H1 (cell line): ENCODE measurements at regions not wholly inside any gene's neighbourhood (a gene's known extent, or its start where the extent isn't known, plus 50 kb on each side); places are given as distances from the start of the nearest gene placed in this dataset.

Source experiments
- ASH2L ChIP-seq: fragments of 200-600, 300-600 bp; sonication (generic); IDR thresholded peaks from one replicate; pipeline ENCODE4 v1.7.1; 2017; ENCODE audit warnings: low read length
- ATF2 ChIP-seq: IDR thresholded peaks from 2 replicates; pipeline ENCODE4 v1.6.1; 2012; ENCODE audit warnings: low read length, inconsistent platforms
- BACH1 ChIP-seq: IDR thresholded peaks from 2 replicates; pipeline ENCODE4 v1.6.1; 2012; ENCODE audit warnings: low read length, improper control_type of control experiment
- BCL11A ChIP-seq, 2 experiments: IDR thresholded peaks; one replicate each; pipeline ENCODE4 v1.6.1; 2011; ENCODE audit warnings: low read depth in 2 of 2, low read length in 2 of 2, mild to moderate bottlenecking in 2 of 2
- CBX8 ChIP-seq: fragments of 300-800, 300-1000 bp; sonication (generic); IDR thresholded peaks from 2 replicates; pipeline ENCODE4 v1.7.1; 2016; ENCODE audit warnings: low read depth, low read length, borderline replicate concordance
- CHD1 ChIP-seq: IDR thresholded peaks from 2 replicates; pipeline ENCODE4 v1.6.1; 2012; ENCODE audit warnings: low read depth, low read length, improper control_type of control experiment
- CREB1 ChIP-seq: IDR thresholded peaks from 2 replicates; pipeline ENCODE4 v1.6.1; 2012; ENCODE audit warnings: inconsistent platforms
- CTCF ChIP-seq, 3 experiments: IDR thresholded peaks; 1 replicate in 2 of 3; 2 replicates in 1 of 3; pipeline versions ENCODE4 v1.5.1 to v1.6.1; 2011; ENCODE audit warnings: low read length in 3 of 3, mild to moderate bottlenecking in 3 of 3, inconsistent platforms in 2 of 3, low read depth in 1 of 3, moderate library complexity in 1 of 3; ENCODE audit not compliant: insufficient read depth in 1 of 3; ENCODE audit errors: control extremely low read depth in 1 of 3
- EP300 ChIP-seq, 2 experiments: IDR thresholded peaks; 1 replicate in 1 of 2; 2 replicates in 1 of 2; pipeline ENCODE4 v1.6.1; 2011 to 2012; ENCODE audit warnings: low read depth in 2 of 2, low read length in 2 of 2, mild to moderate bottlenecking in 2 of 2, borderline replicate concordance in 1 of 2, inconsistent platforms in 1 of 2, moderate library complexity in 1 of 2
- FOSL1 ChIP-seq: IDR thresholded peaks from 2 replicates; pipeline ENCODE4 v1.6.1; 2011; ENCODE audit warnings: mild to moderate bottlenecking, low read depth, low read length, moderate library complexity; ENCODE audit not compliant: insufficient read depth
- HDAC6 ChIP-seq: IDR thresholded peaks from one replicate; pipeline ENCODE4 v1.7.1; 2012; ENCODE audit warnings: low read depth, mild to moderate bottlenecking, inconsistent platforms, low read length, moderate library complexity
- KDM5A ChIP-seq: fragments of 200-600 bp; IDR thresholded peaks from 2 replicates; pipeline ENCODE4 v1.7.1; 2012; ENCODE audit warnings: mild to moderate bottlenecking, low read length, inconsistent platforms, mixed read lengths
- MAX ChIP-seq: IDR thresholded peaks from 2 replicates; pipeline ENCODE4 v1.6.1; 2012; ENCODE audit warnings: inconsistent platforms
- POLR2A ChIP-seq, 2 experiments: IDR thresholded peaks; 1 replicate in 1 of 2; 2 replicates in 1 of 2; pipeline ENCODE4 v1.6.1; 2011; ENCODE audit warnings: low read depth in 2 of 2, low read length in 2 of 2, mild to moderate bottlenecking in 2 of 2; ENCODE audit errors: control extremely low read depth in 1 of 2
- POU5F1 ChIP-seq: IDR thresholded peaks from 2 replicates; pipeline ENCODE4 v1.6.1; 2011; ENCODE audit warnings: low read depth, mild to moderate bottlenecking, low read length, moderate library complexity
- RBBP5 ChIP-seq: IDR thresholded peaks from 2 replicates; pipeline ENCODE4 v1.7.1; 2012; ENCODE audit warnings: low read depth, mild to moderate bottlenecking, inconsistent platforms, low read length, moderate library complexity, borderline replicate concordance
- RNF2 ChIP-seq: fragments of 200-900, 300-1000 bp; sonication (generic); IDR thresholded peaks from 2 replicates; pipeline ENCODE4 v1.7.1; 2016; ENCODE audit warnings: borderline replicate concordance, low read depth, mild to moderate bottlenecking, antibody characterized with exemption, low read length; ENCODE audit not compliant: poor library complexity, severe bottlenecking; ENCODE audit errors: missing control alignments
- SIX5 ChIP-seq: IDR thresholded peaks from 2 replicates; pipeline ENCODE4 v1.6.1; 2011; ENCODE audit warnings: mild to moderate bottlenecking, low read depth, low read length
- SP2 ChIP-seq: IDR thresholded peaks from 2 replicates; pipeline ENCODE4 v1.6.1; 2012; ENCODE audit warnings: mild to moderate bottlenecking, low read length, inconsistent platforms
- SRF ChIP-seq: IDR thresholded peaks from 2 replicates; pipeline ENCODE4 v1.6.1; 2011; ENCODE audit warnings: mild to moderate bottlenecking, low read depth, low read length, moderate library complexity
- TAF1 ChIP-seq: IDR thresholded peaks from 2 replicates; pipeline ENCODE4 v1.6.1; 2011; ENCODE audit warnings: mild to moderate bottlenecking, low read depth, low read length
- TEAD4 ChIP-seq: IDR thresholded peaks from 2 replicates; pipeline ENCODE4 v1.6.1; 2012; ENCODE audit warnings: low read depth, low read length, inconsistent platforms, mixed read lengths
- YY1 ChIP-seq: IDR thresholded peaks from 2 replicates; pipeline ENCODE4 v1.6.1; 2011; ENCODE audit warnings: low read depth, mild to moderate bottlenecking, low read length
- ZNF274 ChIP-seq: IDR thresholded peaks from 2 replicates; pipeline ENCODE4 v1.7.0; 2012; ENCODE audit warnings: low read length, borderline replicate concordance; ENCODE audit errors: extremely low read depth

- TF ChIP-seq BACH1 (no peak), ZNF274 (no peak), CBX8 (no peak), FOSL1 (no peak), TEAD4 (no peak), SP2 (no peak), RNF2 (no peak), CTCF (IDR thresholded peaks at IDR 0.05; ENCODE audit: control extremely low read depth in 1 of 3, insufficient read depth in 1 of 3, low read depth in 1 of 3, low read length in 3 of 3) (no peak), SIX5 (no peak), EP300 (IDR thresholded peaks at IDR 0.05; ENCODE audit: borderline replicate concordance in 1 of 2, low read depth in 2 of 2, low read length in 2 of 2) (no peak), SRF (no peak), POLR2A (IDR thresholded peaks at IDR 0.05; ENCODE audit: control extremely low read depth in 1 of 2, low read depth in 2 of 2, low read length in 2 of 2) (no peak), YY1 (no peak), ASH2L (no peak), RBBP5 (no peak), KDM5A (no peak), CREB1 (no peak), TAF1 (no peak), POU5F1 (no peak), CHD1 (no peak), MAX (peak; percentile 90), ATF2 (no peak), HDAC6 (no peak), BCL11A (IDR thresholded peaks at IDR 0.05; ENCODE audit: low read depth in 2 of 2, low read length in 2 of 2) (no peak)
These were observed 279.5 kb upstream of the NR5A2 start (continued) for GRCh38 chr1:199747984-199748383.
